GM12801 (cell line): ENCODE measurements at regions not wholly inside any gene's neighbourhood (a gene's known extent, or its start where the extent isn't known, plus 50 kb on each side); places are given as distances from the start of the nearest gene placed in this dataset.

ENCODE experiments used
- CTCF ChIP-seq: IDR thresholded peaks from one replicate; pipeline ENCODE4 v1.5.1; 2011; ENCODE audit warnings: control low read depth; ENCODE audit not compliant: insufficient read length; ENCODE audit errors: extremely low read depth

GRCh38 chr13:106042996-106043581 lies 492.4 kb downstream of the EFNB2 start:
- TF ChIP-seq CTCF = no peak

GRCh38 chr13:106041445-106041844 lies 494.0 kb downstream of the EFNB2 start:
- no peak for TF ChIP-seq CTCF

GRCh38 chr13:106038752-106039151 lies 496.7 kb downstream of the EFNB2 start:
- no peak for TF ChIP-seq CTCF

GRCh38 chr13:106036870-106037269 lies 498.6 kb downstream of the EFNB2 start:
- no peak for TF ChIP-seq CTCF

- TF ChIP-seq CTCF = no peak
These were observed 501.3 kb downstream of the EFNB2 start for GRCh38 chr13:106034201-106034600.

GRCh38 chr13:106033659-106034058 lies 501.8 kb downstream of the EFNB2 start:
- no peak for TF ChIP-seq CTCF

GRCh38 chr13:106032441-106032840 lies 503.0 kb downstream of the EFNB2 start:
- TF ChIP-seq CTCF = no peak
